ENCODE measurements at regions not wholly inside any gene's neighbourhood (a gene's known extent, or its start where the extent isn't known, plus 50 kb on each side); places are given as distances from the start of the nearest gene placed in this dataset.

GRCh38 chr1:181987334-181987895, 74.1 kb downstream of the ZNF648 start:
- TF ChIP-seq, protein P1, sequence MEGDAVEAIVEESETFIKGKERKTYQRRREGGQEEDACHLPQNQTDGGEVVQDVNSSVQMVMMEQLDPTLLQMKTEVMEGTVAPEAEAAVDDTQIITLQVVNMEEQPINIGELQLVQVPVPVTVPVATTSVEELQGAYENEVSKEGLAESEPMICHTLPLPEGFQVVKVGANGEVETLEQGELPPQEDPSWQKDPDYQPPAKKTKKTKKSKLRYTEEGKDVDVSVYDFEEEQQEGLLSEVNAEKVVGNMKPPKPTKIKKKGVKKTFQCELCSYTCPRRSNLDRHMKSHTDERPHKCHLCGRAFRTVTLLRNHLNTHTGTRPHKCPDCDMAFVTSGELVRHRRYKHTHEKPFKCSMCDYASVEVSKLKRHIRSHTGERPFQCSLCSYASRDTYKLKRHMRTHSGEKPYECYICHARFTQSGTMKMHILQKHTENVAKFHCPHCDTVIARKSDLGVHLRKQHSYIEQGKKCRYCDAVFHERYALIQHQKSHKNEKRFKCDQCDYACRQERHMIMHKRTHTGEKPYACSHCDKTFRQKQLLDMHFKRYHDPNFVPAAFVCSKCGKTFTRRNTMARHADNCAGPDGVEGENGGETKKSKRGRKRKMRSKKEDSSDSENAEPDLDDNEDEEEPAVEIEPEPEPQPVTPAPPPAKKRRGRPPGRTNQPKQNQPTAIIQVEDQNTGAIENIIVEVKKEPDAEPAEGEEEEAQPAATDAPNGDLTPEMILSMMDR (IDR thresholded peaks at IDR 0.05; ENCODE audit: insufficient read depth, low read length), result no peak
- TF ChIP-seq, protein P2, sequence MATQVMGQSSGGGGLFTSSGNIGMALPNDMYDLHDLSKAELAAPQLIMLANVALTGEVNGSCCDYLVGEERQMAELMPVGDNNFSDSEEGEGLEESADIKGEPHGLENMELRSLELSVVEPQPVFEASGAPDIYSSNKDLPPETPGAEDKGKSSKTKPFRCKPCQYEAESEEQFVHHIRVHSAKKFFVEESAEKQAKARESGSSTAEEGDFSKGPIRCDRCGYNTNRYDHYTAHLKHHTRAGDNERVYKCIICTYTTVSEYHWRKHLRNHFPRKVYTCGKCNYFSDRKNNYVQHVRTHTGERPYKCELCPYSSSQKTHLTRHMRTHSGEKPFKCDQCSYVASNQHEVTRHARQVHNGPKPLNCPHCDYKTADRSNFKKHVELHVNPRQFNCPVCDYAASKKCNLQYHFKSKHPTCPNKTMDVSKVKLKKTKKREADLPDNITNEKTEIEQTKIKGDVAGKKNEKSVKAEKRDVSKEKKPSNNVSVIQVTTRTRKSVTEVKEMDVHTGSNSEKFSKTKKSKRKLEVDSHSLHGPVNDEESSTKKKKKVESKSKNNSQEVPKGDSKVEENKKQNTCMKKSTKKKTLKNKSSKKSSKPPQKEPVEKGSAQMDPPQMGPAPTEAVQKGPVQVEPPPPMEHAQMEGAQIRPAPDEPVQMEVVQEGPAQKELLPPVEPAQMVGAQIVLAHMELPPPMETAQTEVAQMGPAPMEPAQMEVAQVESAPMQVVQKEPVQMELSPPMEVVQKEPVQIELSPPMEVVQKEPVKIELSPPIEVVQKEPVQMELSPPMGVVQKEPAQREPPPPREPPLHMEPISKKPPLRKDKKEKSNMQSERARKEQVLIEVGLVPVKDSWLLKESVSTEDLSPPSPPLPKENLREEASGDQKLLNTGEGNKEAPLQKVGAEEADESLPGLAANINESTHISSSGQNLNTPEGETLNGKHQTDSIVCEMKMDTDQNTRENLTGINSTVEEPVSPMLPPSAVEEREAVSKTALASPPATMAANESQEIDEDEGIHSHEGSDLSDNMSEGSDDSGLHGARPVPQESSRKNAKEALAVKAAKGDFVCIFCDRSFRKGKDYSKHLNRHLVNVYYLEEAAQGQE (IDR thresholded peaks at IDR 0.05; ENCODE audit: insufficient replicate concordance, low read depth), result no peak
- no peak for TF ChIP-seq POLR2AphosphoS5 (IDR thresholded peaks at IDR 0.05; ENCODE audit: low read depth)

Data from HL-60 (cell line).